IMR-90 (cell line): ENCODE measurements at regions not wholly inside any gene's neighbourhood (a gene's known extent, or its start where the extent isn't known, plus 50 kb on each side); places are given as distances from the start of the nearest gene placed in this dataset.

ENCODE experiments used
- CTCF ChIP-seq: conservative IDR thresholded peaks from 2 replicates; pipeline ENCODE4 v1.5.1; 2012; ENCODE audit warnings: mild to moderate bottlenecking, low read depth, low read length, improper control_type of control experiment
- POLR2A ChIP-seq: IDR thresholded peaks from 2 replicates; pipeline ENCODE4 v1.6.1; 2012; ENCODE audit warnings: mild to moderate bottlenecking, low read depth, low read length
- RAD21 ChIP-seq: IDR thresholded peaks from 2 replicates; pipeline ENCODE4 v1.6.1; 2012; ENCODE audit warnings: low read length, improper control_type of control experiment

- TF ChIP-seq POLR2A (no peak), RAD21 (no peak), CTCF (no peak)
Observed at GRCh38 chr2:147759536-147759935, 85.3 kb upstream of the ACVR2A start.
